HEK293T (cell line): ENCODE measurements at regions not wholly inside any gene's neighbourhood (a gene's known extent, or its start where the extent isn't known, plus 50 kb on each side); places are given as distances from the start of the nearest gene placed in this dataset.
"Not testable (repeated sequence)": the region's sequence is repeated elsewhere in the genome, so short reads cannot be mapped to it uniquely, and the experiment has no call there.

Experiments used
- CTBP1 ChIP-seq: fragments of 450-650 bp; IDR thresholded peaks from 2 replicates; pipeline ENCODE4 v1.6.1; 2016; ENCODE audit warnings: borderline replicate concordance
- FOXA1 ChIP-seq: fragments of 450-650 bp; IDR thresholded peaks from 2 replicates; pipeline ENCODE4 v1.6.1; 2016; ENCODE audit warnings: mild to moderate bottlenecking
- SP1 ChIP-seq: fragments of 450-650 bp; IDR thresholded peaks from 2 replicates; pipeline ENCODE4 v1.6.1; 2017

- TF ChIP-seq SP1, FOXA1, CTBP1: not testable (repeated sequence)
Observed at GRCh38 chr10:94165158-94165611, 171.5 kb downstream of the PLCE1 start.
